ENCODE measurements at regions not wholly inside any gene's neighbourhood (a gene's known extent, or its start where the extent isn't known, plus 50 kb on each side); places are given as distances from the start of the nearest gene placed in this dataset.

DNA sequence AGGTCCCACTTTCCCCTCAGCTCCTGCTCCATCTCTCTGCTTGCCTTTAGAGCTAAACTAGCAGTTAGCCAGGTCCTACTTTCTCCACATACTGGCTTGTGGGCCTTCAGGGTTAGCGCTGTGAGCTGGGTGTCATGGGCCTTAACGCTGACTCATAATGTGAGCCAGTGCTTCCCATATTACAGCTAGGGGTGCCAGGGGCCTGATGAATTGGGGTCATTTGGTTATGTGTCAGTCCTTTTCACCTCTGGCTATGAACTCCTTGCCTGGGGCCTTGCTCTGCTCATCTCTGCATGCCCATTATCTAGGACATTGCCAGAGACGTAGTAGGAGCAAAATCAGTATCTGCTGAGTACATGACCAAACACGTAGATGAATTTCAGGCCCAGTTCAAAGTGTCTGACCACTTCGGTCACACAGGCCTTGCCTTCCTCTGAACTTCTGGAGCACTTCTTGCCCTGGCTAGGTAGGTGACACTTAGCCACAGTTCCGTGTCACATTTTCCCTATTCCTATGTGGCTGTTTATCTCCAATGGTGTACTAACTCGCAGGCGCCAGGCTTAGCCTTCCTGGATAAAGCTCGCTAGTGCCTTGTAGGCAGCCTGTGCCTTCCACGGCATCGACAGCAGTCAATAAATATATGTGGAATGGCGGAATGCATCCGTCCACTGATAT is 103.2 kb upstream of the SIX3 start:
- TF ChIP-seq, protein P1, sequence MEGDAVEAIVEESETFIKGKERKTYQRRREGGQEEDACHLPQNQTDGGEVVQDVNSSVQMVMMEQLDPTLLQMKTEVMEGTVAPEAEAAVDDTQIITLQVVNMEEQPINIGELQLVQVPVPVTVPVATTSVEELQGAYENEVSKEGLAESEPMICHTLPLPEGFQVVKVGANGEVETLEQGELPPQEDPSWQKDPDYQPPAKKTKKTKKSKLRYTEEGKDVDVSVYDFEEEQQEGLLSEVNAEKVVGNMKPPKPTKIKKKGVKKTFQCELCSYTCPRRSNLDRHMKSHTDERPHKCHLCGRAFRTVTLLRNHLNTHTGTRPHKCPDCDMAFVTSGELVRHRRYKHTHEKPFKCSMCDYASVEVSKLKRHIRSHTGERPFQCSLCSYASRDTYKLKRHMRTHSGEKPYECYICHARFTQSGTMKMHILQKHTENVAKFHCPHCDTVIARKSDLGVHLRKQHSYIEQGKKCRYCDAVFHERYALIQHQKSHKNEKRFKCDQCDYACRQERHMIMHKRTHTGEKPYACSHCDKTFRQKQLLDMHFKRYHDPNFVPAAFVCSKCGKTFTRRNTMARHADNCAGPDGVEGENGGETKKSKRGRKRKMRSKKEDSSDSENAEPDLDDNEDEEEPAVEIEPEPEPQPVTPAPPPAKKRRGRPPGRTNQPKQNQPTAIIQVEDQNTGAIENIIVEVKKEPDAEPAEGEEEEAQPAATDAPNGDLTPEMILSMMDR (conservative IDR thresholded peaks at IDR 0.05; ENCODE audit: low read length): no peak
- no peak for TF ChIP-seq EZH2phosphoT487 (IDR thresholded peaks at IDR 0.05; ENCODE audit: borderline replicate concordance)

All from Loucy (cell line).